ENCODE measurements at regions not wholly inside any gene's neighbourhood (a gene's known extent, or its start where the extent isn't known, plus 50 kb on each side); places are given as distances from the start of the nearest gene placed in this dataset.

GRCh38 chr2:138324068-138324771, 177.3 kb upstream of the SPOPL start:
- no peak overlapping the region for H3K4me3 ChIP-seq (replicated peaks; ENCODE audit: insufficient read depth, low read length)
- H3K27ac ChIP-seq (replicated peaks) = no peak overlapping the region
- no peak for DNase-seq (ENCODE audit: low read depth in 1 of 2, low spot score in 1 of 2)
- H3K27me3 ChIP-seq (ENCODE audit: insufficient read depth, poor library complexity, severe bottlenecking) = no peaks in the 10 kb centered on the region
- TF ChIP-seq REST (IDR thresholded peaks at IDR 0.05; ENCODE audit: insufficient replicate concordance, low read depth) (no peak), SPI1 (IDR thresholded peaks at IDR 0.05; ENCODE audit: borderline replicate concordance, low read depth) (no peak), POLR2AphosphoS5 (IDR thresholded peaks at IDR 0.05; ENCODE audit: low read depth) (no peak), CTCF (IDR thresholded peaks at IDR 0.05; ENCODE audit: insufficient read depth, low read length) (no peak)

GRCh38 chr2:138327967-138328366, 173.6 kb upstream of the SPOPL start:
- DNase-seq (ENCODE audit: low read depth in 1 of 2, low spot score in 1 of 2) = no peak
- H3K27ac ChIP-seq (replicated peaks) = no peak overlapping the region
- no peak for TF ChIP-seq REST (IDR thresholded peaks at IDR 0.05; ENCODE audit: insufficient replicate concordance, low read depth)
- TF ChIP-seq POLR2AphosphoS5 (IDR thresholded peaks at IDR 0.05; ENCODE audit: low read depth) = no peak
- TF ChIP-seq GABPA (IDR thresholded peaks at IDR 0.05; ENCODE audit: low read depth) = no peak
- no peak for TF ChIP-seq CTCF (IDR thresholded peaks at IDR 0.05; ENCODE audit: insufficient read depth, low read length)
- no peak for TF ChIP-seq SPI1 (IDR thresholded peaks at IDR 0.05; ENCODE audit: borderline replicate concordance, low read depth)

GRCh38 chr2:138329162-138329561, 172.4 kb upstream of the SPOPL start:
- Histone ChIP-seq H3K27ac (replicated peaks) (no peak overlapping the region), H3K4me3 (replicated peaks; ENCODE audit: insufficient read depth, low read length) (no peak overlapping the region), H3K27me3 (ENCODE audit: insufficient read depth, poor library complexity, severe bottlenecking) (no peaks in the 10 kb centered on the region)
- TF ChIP-seq REST (IDR thresholded peaks at IDR 0.05; ENCODE audit: insufficient replicate concordance, low read depth) = no peak
- no peak for TF ChIP-seq POLR2AphosphoS5 (IDR thresholded peaks at IDR 0.05; ENCODE audit: low read depth)
- TF ChIP-seq GABPA (IDR thresholded peaks at IDR 0.05; ENCODE audit: low read depth) = no peak
- no peak for TF ChIP-seq SPI1 (IDR thresholded peaks at IDR 0.05; ENCODE audit: borderline replicate concordance, low read depth)
- TF ChIP-seq CTCF (IDR thresholded peaks at IDR 0.05; ENCODE audit: insufficient read depth, low read length) = no peak
- DNase-seq (ENCODE audit: low read depth in 1 of 2, low spot score in 1 of 2) = no peak

More at GRCh38 chr2:138327967-138328366, 173.6 kb upstream of the SPOPL start:
- Histone ChIP-seq H3K4me3 (replicated peaks; ENCODE audit: insufficient read depth, low read length) (no peak overlapping the region), H3K27me3 (ENCODE audit: insufficient read depth, poor library complexity, severe bottlenecking) (no peaks in the 10 kb centered on the region)

Data from HL-60 (cell line).